ENCODE measurements at regions not wholly inside any gene's neighbourhood (a gene's known extent, or its start where the extent isn't known, plus 50 kb on each side); places are given as distances from the start of the nearest gene placed in this dataset.

- DNase-seq (ENCODE audit: low read depth): peak; percentile 10
- no peak overlapping the region for H3K4me3 ChIP-seq (replicated peaks; ENCODE audit: low read depth, low read length)
- TF ChIP-seq, protein P1, sequence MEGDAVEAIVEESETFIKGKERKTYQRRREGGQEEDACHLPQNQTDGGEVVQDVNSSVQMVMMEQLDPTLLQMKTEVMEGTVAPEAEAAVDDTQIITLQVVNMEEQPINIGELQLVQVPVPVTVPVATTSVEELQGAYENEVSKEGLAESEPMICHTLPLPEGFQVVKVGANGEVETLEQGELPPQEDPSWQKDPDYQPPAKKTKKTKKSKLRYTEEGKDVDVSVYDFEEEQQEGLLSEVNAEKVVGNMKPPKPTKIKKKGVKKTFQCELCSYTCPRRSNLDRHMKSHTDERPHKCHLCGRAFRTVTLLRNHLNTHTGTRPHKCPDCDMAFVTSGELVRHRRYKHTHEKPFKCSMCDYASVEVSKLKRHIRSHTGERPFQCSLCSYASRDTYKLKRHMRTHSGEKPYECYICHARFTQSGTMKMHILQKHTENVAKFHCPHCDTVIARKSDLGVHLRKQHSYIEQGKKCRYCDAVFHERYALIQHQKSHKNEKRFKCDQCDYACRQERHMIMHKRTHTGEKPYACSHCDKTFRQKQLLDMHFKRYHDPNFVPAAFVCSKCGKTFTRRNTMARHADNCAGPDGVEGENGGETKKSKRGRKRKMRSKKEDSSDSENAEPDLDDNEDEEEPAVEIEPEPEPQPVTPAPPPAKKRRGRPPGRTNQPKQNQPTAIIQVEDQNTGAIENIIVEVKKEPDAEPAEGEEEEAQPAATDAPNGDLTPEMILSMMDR (IDR thresholded peaks at IDR 0.05; ENCODE audit: low read length, missing control alignments): no peak
Measured at GRCh38 chr3:43958005-43958770, 267.4 kb downstream of the ABHD5 start.

GRCh38 chr3:43958973-43959372, 268.2 kb downstream of the ABHD5 start:
- no peak for DNase-seq (ENCODE audit: low read depth)
- TF ChIP-seq, protein P1 (IDR thresholded peaks at IDR 0.05; ENCODE audit: low read length, missing control alignments): no peak
- no peak overlapping the region for H3K4me3 ChIP-seq (replicated peaks; ENCODE audit: low read depth, low read length)

GRCh38 chr3:43959498-43960447, 269.0 kb downstream of the ABHD5 start:
- H3K4me3 ChIP-seq (replicated peaks; ENCODE audit: low read depth, low read length): no peak overlapping the region
- no peak for DNase-seq (ENCODE audit: low read depth)
- TF ChIP-seq, protein P1 (IDR thresholded peaks at IDR 0.05; ENCODE audit: low read length, missing control alignments): no peak

DNA sequence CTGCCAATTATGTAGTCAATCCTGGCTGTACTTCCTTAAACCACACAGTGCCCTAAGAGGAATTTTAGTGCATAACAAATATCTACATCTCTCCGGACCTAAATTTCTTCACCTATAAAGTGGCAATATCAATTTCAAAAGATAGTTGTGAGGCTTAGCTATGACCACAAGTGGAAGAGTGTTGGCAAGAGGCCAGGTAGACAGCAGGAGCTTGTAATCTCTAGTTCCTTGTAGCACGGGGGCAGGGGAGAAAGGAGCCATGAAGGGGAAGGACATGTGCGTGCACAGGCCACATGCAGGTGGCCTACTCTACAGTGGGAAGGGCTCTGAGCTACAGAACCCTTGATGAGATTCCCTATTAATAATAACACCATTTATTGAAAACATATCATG, 269.7 kb downstream of the ABHD5 start:
- DNase-seq (ENCODE audit: low read depth): peak; percentile 26
- TF ChIP-seq, protein P1 (IDR thresholded peaks at IDR 0.05; ENCODE audit: low read length, missing control alignments): no peak
- H3K4me3 ChIP-seq (replicated peaks; ENCODE audit: low read depth, low read length): no peak overlapping the region

DNA sequence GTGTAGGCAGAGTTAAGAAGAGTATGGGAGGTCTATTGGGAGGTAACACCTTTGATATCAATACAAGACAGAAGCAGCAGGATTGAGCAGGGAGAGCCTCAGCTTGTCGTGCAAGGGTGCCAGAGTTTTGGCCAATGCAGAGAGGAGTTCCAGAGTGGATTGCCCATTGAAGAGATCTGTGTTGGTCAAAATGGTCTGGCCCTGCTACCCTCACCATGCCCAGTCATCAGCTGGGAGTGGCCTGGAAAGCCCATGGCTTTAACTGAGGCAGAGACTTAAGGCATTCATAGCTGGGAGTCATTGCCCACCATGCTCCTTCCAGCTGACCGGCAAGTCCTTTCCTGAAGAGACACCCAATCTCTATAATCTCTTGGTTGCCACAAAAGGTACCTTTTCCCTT, 271.3 kb downstream of the ABHD5 start:
- TF ChIP-seq, protein P1 (IDR thresholded peaks at IDR 0.05; ENCODE audit: low read length, missing control alignments): no peak
- H3K4me3 ChIP-seq (replicated peaks; ENCODE audit: low read depth, low read length): no peak overlapping the region
- no peak for DNase-seq (ENCODE audit: low read depth)

DNA sequence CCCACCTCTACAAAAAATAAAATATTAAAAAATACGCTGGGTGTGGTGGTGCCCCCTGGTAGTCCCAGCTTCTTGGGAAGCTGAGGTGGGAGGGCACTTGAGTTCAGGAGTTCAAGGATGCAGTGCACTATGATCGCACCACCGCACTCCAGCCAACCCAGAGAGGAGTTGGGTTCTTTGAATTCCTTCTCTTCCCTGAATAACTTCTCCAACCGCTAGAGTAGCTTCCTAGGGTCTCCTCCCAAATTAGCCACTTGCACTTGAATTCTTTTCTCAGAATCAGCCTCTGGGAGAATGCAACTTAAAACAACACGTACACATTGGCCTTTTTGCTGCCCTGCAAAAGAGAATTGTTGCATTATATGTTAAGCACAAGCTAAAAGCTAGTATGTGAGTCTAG, 272.5 kb downstream of the ABHD5 start:
- DNase-seq (ENCODE audit: low read depth): no peak
- H3K4me3 ChIP-seq (replicated peaks; ENCODE audit: low read depth, low read length): no peak overlapping the region
- TF ChIP-seq, protein P1 (IDR thresholded peaks at IDR 0.05; ENCODE audit: low read length, missing control alignments): no peak

Measured in fibroblast of pulmonary artery (primary cell).